ENCODE measurements at regions not wholly inside any gene's neighbourhood (a gene's known extent, or its start where the extent isn't known, plus 50 kb on each side); places are given as distances from the start of the nearest gene placed in this dataset.

DNA sequence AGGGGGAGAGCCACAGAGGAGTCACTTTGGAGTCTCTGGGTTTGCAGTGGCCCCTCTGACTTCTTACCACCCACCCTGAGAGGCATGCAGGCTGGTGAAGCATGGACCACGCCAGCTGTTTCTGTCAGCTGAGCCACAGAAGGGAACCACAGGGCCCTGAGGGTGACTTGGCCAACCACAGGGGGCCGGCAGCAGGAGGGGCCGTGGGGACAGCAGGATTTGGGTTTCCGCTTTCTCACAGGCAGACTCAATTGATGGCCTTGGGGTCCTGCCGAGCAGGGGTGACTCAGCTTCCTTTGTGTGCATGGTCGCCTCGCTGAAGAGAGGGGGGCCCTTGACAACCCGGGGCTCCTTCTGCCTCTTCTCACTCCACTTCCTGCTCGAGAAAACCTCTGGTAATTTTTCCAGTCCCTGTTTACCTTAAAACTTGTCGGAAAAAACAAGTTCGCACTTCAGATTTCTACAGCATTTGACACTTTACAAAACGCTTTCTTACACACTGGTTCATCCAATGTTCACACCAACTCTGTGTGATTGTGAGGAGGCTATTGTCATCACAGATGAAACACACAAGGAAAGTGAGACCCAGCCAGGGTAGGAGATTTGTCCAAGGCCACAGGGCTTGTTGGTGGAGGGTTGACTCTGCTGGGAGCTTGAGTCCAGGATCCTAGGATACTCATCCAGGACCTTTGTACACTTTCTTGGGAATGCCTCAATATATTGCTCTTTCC, 311.2 kb downstream of the LPIN1 start:
- DNase-seq (ENCODE audit: low read depth), result no peak

DNA sequence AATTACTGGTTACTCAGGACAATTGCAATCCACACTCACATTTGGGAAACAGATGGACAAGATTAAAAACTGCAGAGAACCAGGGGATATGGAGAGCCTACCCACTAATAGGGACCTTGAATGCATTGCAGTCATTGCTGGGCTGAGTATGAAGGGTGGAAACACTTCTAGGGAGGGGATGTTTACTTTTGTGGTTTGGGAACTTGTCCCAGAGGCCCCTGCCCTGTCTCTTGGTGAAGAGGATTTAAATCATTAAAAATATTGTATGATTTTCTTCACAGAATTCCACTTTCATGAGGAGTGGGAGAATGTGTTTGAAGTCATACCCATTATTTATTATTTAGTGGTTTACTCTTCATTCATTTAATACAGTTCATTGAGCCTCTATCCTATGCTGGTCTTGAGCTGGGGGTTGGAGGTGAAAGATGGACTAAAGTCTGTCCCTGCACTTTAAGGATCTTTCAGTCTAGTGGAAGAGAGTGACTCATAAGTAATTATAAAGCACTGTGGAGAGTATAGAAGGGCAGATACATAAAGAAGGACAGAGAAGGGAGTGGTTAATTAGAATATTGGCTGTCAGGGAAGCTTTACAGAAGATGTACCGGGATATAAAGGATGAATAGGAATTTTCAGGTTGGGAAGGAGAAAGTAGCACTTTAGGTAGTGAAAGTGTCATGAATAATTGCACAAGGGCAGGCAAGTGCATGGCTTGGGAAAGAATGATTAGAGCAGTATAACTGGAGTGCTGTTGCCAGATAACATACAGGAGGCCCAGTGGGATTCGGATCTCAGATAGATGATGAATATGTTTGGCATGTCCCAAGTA, 313.4 kb downstream of the LPIN1 start:
- peak; percentile 49 for DNase-seq (ENCODE audit: low read depth)

DNA sequence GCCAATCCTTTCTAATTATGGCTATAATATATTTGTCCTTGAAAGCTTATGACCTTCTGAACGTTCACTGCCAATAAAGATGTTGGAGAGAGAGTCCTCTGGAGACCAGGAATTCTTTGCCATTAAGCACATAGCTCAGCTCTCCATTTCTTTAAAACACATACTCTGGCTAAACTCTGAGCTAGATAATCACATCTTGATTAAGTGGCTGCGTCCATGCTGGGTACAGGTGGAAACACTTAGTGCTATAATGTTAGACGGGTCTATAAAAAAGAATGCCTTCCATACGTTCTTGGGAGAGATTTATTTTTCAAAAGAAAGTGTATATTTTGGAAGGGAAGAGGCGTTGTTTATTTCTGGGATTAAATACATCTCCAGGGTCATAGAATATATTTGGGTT, 314.5 kb downstream of the LPIN1 start:
- DNase-seq (ENCODE audit: low read depth), result no peak

DNA sequence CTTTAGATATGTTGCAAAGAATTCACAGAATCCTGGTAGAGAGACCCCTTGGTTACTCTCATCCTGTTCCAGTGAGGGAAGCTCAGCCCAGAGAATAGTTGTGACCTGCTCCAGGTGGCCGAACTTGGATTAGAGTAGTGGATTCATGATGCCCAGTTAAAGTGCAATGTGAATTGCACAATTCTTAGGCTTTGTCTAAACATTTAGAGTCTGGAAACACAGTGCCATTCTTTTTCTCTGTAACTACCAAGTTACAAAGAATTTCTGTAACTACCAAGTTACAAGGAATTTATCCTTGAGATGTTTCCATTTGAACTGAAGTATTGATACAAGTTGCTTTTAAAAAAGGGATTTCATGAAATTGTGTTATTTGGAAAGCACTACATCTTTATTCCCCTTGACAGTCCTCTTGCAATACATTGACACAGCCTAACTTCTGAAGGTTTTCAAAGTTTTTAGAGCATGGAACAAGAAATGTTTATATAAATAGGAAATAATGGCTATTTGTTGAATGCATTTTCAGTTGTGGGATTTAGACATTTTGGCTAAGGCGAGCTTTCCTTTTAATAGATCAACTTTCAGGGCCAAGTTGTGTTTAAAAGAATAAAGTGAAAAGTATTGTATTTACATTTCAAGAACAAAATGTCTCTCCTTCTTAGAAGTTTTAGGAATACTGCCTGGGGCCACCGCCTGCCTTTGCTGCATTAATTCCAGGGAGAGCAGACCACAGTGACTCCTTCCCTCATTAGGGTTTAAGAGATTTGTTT, 315.0 kb downstream of the LPIN1 start:
- no peak for DNase-seq (ENCODE audit: low read depth)

DNA sequence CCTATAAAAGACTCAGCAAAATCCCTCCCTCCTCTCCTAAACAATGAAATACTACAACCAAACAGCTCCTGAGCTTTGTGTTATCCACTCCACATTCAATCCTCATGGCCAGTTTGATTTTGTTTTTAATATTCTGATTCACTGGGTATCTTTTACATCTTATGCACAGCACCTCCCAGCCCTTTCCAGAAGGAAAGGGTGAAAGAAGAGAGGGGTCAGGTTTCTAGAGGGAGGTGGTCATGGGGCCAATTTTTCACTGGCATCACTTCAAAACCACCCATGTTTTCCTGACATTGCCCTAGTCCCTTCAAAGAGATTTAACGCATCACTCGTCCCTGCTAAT, 315.6 kb downstream of the LPIN1 start:
- no peak for DNase-seq (ENCODE audit: low read depth)

DNA sequence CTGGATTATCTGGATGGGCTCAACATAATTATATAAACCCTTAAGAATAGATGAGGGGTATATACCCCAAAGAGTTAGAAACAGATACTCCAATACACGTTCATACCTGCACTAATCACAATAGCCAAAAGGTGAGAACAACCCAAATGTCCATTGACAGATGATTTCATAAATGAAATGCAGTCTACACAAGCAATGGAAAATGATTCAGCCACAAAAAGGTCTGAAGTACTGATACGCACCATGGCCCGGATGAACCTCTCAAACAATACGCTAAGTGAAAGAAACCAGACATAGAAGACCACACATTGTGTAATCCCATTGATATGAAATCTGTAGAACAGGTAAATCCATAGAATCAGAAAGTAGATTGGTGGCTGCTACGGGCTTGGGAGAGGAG, 316.8 kb downstream of the LPIN1 start:
- DNase-seq (ENCODE audit: low read depth), result no peak

DNA sequence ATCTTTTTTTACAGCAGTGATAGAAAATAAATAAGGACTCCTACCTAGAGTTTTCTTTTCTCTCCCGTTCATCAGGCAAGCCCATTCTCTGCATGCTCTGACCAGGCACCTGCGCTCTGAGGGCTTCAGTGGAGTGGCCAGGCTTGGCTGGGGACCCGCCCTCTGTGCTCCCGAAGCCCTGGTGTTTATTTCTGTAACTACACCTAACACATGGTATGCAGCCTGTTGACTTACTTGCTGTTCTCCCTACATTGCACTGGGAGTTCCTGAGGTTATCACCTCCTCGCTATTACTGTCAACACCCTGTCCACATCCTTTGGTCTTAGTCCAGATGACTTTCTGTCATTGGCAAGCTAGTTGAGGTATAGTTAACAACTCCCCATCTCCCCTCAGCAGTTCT, 317.7 kb downstream of the LPIN1 start:
- DNase-seq (ENCODE audit: low read depth), result no peak

DNA sequence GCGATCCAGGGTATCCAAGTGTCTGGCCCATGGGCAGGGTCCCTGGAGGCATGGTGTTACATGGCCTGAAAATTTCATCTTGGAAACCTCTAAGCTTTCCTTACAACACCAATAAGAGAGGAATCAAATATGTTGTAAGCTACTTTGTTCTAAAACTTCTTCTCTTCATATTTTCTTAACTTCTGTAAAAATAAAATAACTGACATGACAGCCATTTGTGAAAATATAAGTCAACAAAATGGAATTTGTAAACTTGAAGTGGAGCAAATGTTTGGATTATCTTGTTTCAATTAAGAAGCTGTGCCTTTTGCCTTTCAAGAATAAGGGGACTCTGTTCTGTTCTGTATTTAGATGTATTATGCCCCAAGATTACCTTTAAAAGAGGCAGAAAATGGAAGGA, 319.7 kb downstream of the LPIN1 start:
- DNase-seq (ENCODE audit: low read depth), result no peak

DNA sequence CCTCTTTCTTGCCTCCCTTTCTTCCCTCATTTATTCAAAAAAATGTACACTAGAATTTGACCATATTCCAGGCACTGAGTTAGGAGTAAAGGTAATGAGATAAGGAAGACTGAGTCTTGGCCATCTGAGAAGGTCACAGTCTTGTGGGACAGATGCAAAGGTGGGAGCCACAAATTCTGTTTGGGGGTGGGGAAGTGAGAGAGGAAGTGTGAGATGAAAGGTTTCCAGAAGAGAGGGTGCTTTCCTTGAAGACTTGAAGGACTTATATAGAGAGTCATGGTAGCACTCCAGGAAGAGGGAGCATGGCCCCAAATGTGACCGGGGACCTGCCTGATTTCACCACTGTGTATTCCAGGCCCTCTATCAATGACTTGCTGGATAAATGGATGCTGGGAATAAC, 320.6 kb downstream of the LPIN1 start:
- no peak for DNase-seq (ENCODE audit: low read depth)

DNA sequence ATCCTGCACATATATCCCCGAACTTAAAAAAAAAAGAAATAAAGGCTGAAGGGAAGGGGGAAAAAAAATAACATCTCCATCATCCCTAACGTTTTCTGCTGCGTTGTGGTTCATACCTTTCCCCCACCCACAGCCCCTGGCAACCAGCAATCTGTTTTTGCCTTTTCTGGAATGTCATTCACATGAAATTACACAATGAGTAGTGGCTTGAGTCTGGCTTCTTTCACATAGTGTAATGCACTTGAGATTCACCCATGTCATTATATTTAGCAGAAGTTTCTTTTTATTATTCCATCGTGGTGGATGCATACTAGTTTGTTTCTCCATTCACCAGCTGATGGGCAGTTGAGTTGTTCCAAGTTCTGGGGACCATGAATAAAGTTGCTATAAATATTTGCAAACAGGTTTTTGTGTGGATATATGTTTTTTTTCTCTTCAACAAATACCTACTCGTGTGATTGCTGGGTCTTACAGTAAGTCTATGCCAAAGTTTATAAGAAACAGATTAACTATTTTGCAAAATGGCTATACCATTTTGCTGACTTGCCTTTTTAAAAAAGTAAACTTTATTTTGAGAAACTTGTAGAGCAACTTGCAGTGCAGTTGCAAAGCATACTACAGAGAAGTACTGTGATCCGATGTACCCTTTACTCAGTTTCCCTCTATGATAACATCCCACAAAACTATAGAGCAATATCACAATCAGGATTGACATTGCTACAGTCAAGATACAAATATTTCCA, 322.5 kb downstream of the LPIN1 start:
- no peak for DNase-seq (ENCODE audit: low read depth)

DNA sequence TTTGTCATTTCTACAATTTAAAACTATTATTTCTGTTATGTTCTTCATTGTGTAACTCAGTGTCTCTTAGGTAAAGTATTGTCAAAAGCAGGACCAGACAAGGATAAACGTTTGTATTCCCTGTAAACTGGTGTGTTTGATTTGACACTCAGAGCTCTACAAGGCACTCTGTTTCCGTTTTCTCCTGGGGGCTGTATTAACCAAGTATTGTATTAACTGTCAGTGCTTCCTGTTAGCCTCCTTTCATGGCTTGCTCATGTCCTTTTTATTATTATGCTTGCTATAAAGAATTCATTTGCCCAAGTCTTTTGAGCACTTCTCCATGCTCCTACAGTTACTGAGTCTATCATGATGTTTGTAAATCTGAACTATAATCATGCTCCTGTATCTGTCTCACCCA, 323.7 kb downstream of the LPIN1 start:
- DNase-seq (ENCODE audit: low read depth), result no peak

DNA sequence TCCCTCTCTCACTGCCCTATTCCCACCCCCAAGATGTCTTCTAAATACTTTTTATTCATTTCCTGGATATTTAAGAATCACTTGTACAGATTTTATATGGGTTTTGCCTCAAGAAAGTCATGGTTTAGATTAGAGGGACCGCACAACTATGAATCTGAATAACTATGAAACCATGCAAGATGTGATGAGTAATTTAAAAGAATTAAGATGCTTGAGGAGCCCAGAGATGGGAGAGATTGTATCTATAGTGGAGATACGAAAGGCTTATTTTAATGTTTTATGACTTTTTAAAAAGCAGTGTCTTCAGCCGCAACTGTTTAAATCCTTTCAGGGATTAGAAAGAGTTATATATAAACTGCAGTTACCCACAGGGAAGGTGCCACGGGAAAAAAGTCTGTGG, 324.1 kb downstream of the LPIN1 start:
- DNase-seq (ENCODE audit: low read depth), result peak; percentile 47

DNA sequence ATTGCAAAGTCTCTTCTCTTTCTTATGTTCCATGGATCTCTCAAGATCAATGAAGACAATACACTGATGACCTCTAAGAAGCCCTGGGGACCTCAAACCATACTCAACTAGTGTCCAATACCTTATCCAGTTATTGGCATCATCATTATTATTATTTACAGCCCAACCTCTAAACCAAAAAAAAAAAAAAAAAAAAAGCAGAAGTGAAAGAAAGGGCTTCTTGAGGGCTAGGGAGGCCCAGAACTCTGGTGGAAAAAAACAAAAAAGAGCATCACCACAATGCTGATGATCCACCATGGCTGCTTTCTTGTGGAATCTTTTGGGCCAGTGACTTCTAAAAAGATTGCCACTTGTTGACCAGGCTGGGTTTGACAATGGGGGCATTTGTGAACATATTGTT, 324.9 kb downstream of the LPIN1 start:
- no peak for DNase-seq (ENCODE audit: low read depth)

DNA sequence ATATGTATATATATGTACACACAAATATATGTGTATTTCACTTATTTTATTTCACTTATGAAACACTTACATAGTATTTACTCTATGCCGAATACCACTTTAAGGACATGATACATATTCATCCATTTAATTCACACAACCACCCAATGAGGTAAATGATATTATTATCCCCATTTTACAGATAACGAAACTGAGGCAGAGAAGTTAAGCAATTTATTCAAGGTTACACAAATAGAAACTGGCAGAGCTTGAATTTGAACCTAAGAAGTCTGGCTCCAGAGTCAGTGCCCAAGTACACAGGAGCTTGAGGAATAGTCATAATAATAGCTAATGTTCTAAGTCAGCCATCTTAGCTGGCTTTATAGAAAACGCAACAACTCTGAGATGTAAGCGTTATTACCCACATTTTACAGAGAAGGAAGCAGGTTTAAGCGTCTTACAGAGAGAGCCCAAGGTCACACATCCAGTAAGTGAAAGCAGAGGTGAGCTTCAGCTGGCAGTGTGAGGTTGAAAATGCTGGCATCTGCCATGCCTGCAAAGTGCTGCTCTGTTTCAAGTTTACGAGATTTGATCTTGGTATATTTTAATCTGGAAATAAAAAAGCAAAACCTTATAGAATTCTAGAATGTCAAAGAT, 326.9 kb downstream of the LPIN1 start:
- no peak for DNase-seq (ENCODE audit: low read depth)

DNA sequence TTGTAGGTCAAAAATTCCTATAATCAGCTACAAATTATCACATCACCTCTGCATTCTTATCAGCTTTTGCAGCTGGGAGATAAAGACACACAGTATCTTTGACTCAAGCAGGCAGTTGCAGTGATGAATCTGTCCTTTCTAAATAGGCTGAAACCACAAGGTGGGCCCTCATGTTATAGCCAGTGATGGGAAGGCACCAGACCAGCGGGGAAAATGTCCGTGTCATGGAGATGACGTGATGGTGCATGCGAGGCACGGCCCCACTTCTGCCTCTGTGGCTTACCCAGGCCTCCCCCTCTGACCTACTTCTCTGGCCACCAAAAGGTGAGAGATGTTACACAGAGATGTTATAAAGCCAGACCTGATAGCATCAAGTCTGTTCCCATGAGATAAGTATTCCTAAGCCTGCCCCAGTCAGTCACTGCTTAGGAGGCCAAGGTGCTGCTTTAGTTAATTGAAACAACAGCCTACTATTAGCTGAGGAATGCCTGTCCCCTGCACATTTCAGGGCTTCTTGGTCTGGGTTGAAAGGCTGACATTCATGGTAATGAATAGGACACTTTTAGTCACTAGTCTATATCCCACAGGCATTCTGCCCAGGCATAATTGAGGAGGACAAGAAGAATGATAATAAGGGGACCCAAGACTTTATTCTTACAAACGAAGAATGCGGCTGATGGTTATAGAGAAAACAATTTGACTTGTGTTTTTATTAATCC, 327.9 kb downstream of the LPIN1 start:
- no peak for DNase-seq (ENCODE audit: low read depth)

DNA sequence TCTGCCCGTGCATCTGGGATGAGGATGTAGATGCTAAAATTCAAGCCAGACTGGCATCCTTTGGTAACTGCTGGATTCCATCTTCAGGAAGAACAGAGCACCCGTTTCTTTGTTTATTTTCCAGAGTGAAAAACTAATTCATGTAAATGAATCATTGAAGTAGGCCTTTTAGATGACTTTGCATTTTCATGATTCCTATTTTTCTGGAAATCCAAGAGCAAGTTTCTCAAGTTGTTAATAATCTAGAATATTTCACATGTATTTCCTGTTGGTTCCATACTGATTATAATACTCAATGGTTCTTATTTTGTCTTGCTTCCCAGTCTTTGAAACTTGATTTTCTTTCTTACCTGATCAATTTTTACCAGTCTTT, 328.4 kb downstream of the LPIN1 start:
- DNase-seq (ENCODE audit: low read depth), result no peak

DNA sequence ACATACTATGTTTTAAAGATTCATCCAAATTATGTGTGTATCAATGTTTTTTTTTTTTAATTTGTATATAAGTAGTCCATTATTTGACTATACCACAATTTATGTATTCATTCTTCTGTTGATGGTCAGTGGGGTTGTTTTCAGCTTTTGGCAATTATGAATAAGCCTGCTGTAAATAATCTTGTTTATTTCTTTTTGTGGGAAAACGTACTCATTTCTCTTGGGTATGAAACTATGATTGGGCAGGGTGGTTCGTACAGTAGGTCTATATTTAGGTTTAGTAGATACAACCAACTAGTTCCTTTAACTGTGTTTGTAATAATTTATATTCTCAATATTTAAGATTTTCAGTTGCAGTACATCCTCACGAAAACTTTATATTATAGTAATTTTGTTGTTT, 329.2 kb downstream of the LPIN1 start:
- no peak for DNase-seq (ENCODE audit: low read depth)

DNA sequence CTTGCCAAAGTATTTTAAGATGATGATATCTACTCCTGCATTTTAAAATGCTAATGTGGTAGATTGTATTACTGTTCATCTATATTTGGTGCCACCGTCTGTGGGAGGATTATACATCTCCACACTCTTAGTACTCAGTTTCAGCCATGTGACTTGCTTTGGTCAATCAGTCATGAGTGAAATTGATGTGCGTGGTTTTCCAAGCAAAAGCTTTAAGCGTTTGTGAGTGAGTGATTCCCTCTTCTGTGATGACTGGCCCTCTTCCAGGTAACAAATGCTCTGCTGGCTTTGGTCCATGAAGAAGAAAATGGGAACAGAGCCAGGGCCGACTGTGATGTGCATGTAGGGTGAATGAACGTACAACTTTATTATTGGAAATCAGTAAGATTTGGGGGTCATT, 330.4 kb downstream of the LPIN1 start:
- DNase-seq (ENCODE audit: low read depth), result no peak

DNA sequence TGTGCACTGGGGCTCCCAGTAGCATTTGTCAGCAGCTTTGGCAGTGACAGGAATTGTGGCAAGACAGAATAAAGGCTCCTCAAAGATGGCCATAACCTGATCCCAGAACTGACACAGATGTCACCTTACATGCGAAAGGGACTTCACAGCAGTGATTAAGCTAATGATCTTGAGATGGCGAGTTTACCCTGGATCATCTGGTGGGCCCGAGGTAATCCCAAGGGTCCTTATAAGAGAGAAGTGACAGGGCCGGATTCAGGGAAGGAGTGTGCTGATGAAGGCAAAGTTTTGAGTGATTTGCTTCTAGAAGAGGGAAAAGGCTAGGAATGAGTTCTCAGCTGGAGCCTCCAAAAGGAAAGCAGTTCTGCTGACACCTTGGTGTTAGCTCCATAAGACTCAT, 333.9 kb downstream of the LPIN1 start:
- no peak for DNase-seq (ENCODE audit: low read depth)

DNA sequence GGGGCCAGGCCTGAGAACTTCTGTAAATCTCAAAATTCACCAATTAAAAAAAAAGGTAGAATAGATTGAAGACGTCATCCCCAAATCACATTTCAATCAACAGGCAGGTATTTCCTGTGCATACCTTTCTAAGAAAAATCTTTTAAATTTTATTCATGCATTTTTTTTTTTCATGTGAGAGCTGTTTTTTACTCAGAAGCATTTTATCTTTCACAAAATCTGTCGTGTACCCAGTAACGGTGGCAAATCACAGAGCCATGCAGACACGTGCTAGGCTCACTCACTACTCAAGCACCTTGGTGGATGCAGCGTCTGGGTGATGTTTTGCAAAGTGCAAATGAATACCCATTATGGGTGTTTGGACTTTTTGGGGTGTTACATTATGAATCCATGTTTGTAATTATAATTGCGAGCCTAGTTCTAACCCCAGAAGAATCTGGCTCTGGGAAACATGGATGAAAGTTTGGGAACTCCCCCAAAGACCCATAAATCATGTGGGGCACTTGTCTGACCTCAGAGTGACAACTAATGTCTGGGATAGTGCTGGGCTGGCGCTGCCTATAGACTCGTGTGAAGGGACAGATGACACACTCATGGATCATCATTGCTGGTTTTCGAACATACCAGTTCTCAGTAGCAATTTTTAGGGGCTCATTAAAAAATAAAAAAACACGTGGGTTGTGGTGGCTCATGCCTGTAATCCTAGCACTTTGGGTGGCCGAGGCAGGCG, 335.2 kb downstream of the LPIN1 start:
- DNase-seq (ENCODE audit: low read depth), result no peak
